ENCODE measurements at regions not wholly inside any gene's neighbourhood (a gene's known extent, or its start where the extent isn't known, plus 50 kb on each side); places are given as distances from the start of the nearest gene placed in this dataset.

- no peak overlapping the region for H3K4me3 Mint-ChIP-seq
- TF ChIP-seq CTCF (IDR thresholded peaks at IDR 0.05) (no peak), EZH2 (IDR thresholded peaks at IDR 0.05) (no peak), EZH2phosphoT487 (IDR thresholded peaks at IDR 0.05) (no peak)
- no peaks in the 10 kb centered on the region for H3K36me3 ChIP-seq
Measured at GRCh38 chr10:10716972-10717371, 300.7 kb upstream of the CELF2 start.

GRCh38 chr10:10722422-10722821, 295.2 kb upstream of the CELF2 start:
- no peak for DNase-seq (ENCODE audit: low spot score)
- H3F3A ChIP-seq (ENCODE audit: low read depth): no peaks in the 10 kb centered on the region
- H3K9me3 Mint-ChIP-seq: no peaks in the 10 kb centered on the region
- H3K36me3 Mint-ChIP-seq: peaks cover 2% of the 10 kb centered on the region
- no peak overlapping the region for H2AFZ ChIP-seq (replicated peaks)
- no peaks in the 10 kb centered on the region for H3K79me2 ChIP-seq (ENCODE audit: low read depth)
- H3K36me3 ChIP-seq: no peaks in the 10 kb centered on the region
- H4K20me1 ChIP-seq (ENCODE audit: low read depth): no peaks in the 10 kb centered on the region
- no peak overlapping the region for H3K4me3 Mint-ChIP-seq
- H3K27me3 ChIP-seq: no peaks in the 10 kb centered on the region
- no peak overlapping the region for H3K4me3 ChIP-seq
- H3K27ac Mint-ChIP-seq: no peak overlapping the region
- no peaks in the 10 kb centered on the region for H3K9me3 ChIP-seq (ENCODE audit: low read depth)
- H3K9ac ChIP-seq: no peak overlapping the region
- H3K27ac ChIP-seq: no peak overlapping the region
- H3K27me3 Mint-ChIP-seq (ENCODE audit: insufficient read depth, low read depth): no peaks in the 10 kb centered on the region
- TF ChIP-seq EZH2phosphoT487 (IDR thresholded peaks at IDR 0.05) (no peak), CTCF (IDR thresholded peaks at IDR 0.05) (no peak), EZH2 (IDR thresholded peaks at IDR 0.05) (no peak)
- H3K4me2 ChIP-seq: no peak overlapping the region
- no peaks in the 10 kb centered on the region for H3K4me1 ChIP-seq
- H3K4me1 Mint-ChIP-seq: no peaks in the 10 kb centered on the region

More at GRCh38 chr10:10716972-10717371, 300.7 kb upstream of the CELF2 start:
- H3K9ac ChIP-seq: no peak overlapping the region
- Mint-ChIP-seq H3K36me3 (no peaks in the 10 kb centered on the region), H3K4me1 (peaks cover 6% of the 10 kb centered on the region), H3K27ac (no peak overlapping the region), H3K9me3 (peaks cover 4% of the 10 kb centered on the region), H3K27me3 (ENCODE audit: insufficient read depth, low read depth) (no peaks in the 10 kb centered on the region)
- no peak overlapping the region for H3K27ac ChIP-seq
- no peaks in the 10 kb centered on the region for H4K20me1 ChIP-seq (ENCODE audit: low read depth)
- no peaks in the 10 kb centered on the region for H3F3A ChIP-seq (ENCODE audit: low read depth)
- no peaks in the 10 kb centered on the region for H3K79me2 ChIP-seq (ENCODE audit: low read depth)
- H3K9me3 ChIP-seq (ENCODE audit: low read depth): no peaks in the 10 kb centered on the region
- H3K4me3 ChIP-seq: no peak overlapping the region
- no peak for DNase-seq (ENCODE audit: low spot score)
- H3K4me1 ChIP-seq: no peaks in the 10 kb centered on the region
- no peak overlapping the region for H2AFZ ChIP-seq (replicated peaks)
- no peaks in the 10 kb centered on the region for H3K27me3 ChIP-seq
- H3K4me2 ChIP-seq: no peak overlapping the region

GRCh38 chr10:10725196-10725595, 292.5 kb upstream of the CELF2 start:
- Mint-ChIP-seq H3K36me3 (peaks cover 2% of the 10 kb centered on the region), H3K4me3 (no peak overlapping the region), H3K27me3 (ENCODE audit: insufficient read depth, low read depth) (no peaks in the 10 kb centered on the region), H3K4me1 (no peaks in the 10 kb centered on the region), H3K27ac (no peak overlapping the region), H3K9me3 (no peaks in the 10 kb centered on the region)
- Histone ChIP-seq H3K36me3 (no peaks in the 10 kb centered on the region), H2AFZ (replicated peaks) (no peak overlapping the region), H3K4me2 (no peak overlapping the region), H4K20me1 (ENCODE audit: low read depth) (no peaks in the 10 kb centered on the region), H3K27me3 (no peaks in the 10 kb centered on the region), H3K9ac (no peak overlapping the region), H3K9me3 (ENCODE audit: low read depth) (no peaks in the 10 kb centered on the region), H3K27ac (no peak overlapping the region), H3K79me2 (ENCODE audit: low read depth) (no peaks in the 10 kb centered on the region), H3K4me3 (no peak overlapping the region), H3F3A (ENCODE audit: low read depth) (no peaks in the 10 kb centered on the region), H3K4me1 (no peaks in the 10 kb centered on the region)
- no peak for TF ChIP-seq EZH2phosphoT487 (IDR thresholded peaks at IDR 0.05)
- no peak for TF ChIP-seq EZH2 (IDR thresholded peaks at IDR 0.05)
- no peak for TF ChIP-seq CTCF (IDR thresholded peaks at IDR 0.05)
- no peak for DNase-seq (ENCODE audit: low spot score)

Data from neural progenitor cell (in vitro differentiated cells).